GM18907 (cell line): ENCODE measurements at regions not wholly inside any gene's neighbourhood (a gene's known extent, or its start where the extent isn't known, plus 50 kb on each side); places are given as distances from the start of the nearest gene placed in this dataset.
"Not testable (repeated sequence)": the region's sequence is repeated elsewhere in the genome, so short reads cannot be mapped to it uniquely, and the experiment has no call there.

Experiments used
- ATAC-seq: cut with Tn5 transposase; IDR thresholded peaks from one replicate; pipeline ENCODE4 v1.9.1; 2021; ENCODE audit warnings: mild to moderate bottlenecking, moderate library complexity; ENCODE audit not compliant: unreplicated experiment

GRCh38 chr6:67922588-67922987 is 712.5 kb upstream of the ADGRB3 start:
- not testable (repeated sequence) for ATAC-seq

- not testable (repeated sequence) for ATAC-seq
Observed at GRCh38 chr6:67920040-67920439, 715.0 kb upstream of the ADGRB3 start.

DNA sequence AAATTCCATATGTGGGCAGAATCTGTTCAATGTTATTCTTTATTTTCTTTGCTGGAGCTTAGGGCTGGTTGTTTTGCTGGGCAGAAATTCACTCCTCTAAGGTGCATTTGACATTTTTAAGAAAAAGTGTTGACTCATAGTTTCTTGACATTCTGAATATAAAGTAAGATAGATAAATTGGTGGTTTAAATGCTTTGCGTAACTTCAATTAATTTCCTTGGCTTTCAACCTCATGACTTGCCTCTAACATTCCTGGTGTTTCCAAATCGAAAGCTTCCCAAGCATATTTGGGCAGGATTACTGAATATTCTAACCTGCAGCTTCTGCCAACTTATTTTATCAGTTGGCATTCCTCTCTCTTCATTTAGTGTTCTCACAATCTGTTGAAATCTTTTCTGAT is 718.7 kb upstream of the ADGRB3 start:
- ATAC-seq = no peak

DNA sequence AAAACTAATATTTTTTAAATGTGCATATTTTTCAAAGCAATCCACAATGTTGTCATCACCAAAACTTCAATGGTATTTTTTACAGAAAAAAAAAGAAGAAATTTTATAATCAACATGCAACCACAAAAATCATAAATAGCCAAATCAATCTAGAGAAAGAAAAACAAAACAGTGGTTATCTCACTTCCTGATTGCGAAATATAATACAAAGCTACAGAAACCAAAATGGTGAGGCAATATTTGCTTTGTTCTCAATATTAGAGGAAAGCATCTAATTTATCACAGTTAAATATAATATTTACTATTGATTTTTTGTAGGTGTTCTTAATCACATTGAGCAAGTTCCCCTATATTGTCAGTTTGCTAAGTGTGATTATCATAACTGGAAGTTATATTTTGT is 720.7 kb upstream of the ADGRB3 start:
- no peak for ATAC-seq

- ATAC-seq = no peak
Observed at GRCh38 chr6:67909354-67909753, 725.7 kb upstream of the ADGRB3 start.

DNA sequence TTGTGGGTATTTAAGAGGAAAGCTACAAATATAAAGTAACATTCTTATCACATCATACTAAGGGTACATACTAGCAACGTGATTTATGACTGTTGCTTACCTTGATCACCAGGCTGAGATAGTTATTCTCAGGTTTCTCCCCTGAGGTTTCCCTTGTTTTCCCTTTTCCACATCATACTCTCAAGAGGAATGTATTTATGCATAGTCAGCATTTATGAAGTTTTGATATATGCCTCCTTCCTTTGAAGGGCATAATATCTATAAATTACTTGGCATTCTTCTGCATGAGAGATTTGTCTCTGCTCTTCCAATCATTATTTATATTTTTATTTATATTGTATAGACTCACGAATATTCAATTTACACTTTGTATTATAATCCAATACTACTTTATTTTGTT is 726.7 kb upstream of the ADGRB3 start:
- no peak for ATAC-seq

- not testable (repeated sequence) for ATAC-seq
Observed at GRCh38 chr6:67904735-67905134, 730.3 kb upstream of the ADGRB3 start.

DNA sequence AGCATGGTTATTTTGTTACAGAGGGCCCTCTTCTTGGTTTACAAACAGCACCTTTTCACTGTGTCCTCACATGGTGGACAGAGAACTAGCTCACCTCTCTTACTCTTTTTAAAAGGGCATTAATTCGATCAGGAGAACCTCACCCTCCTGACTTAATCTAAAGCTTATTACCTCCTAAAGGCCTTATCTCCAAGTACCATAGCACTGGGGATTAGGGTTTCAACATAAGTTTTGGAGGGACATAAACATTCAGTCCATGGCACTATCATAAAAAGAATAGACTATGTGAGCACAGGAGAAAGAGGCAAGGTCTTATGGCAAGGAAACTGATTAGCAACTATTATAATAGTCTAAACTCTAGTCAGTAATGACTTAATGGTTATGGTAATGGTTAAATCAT is 736.2 kb upstream of the ADGRB3 start:
- ATAC-seq = no peak

- ATAC-seq = no peak
Observed at GRCh38 chr6:67897998-67898607, 737.0 kb upstream of the ADGRB3 start.

DNA sequence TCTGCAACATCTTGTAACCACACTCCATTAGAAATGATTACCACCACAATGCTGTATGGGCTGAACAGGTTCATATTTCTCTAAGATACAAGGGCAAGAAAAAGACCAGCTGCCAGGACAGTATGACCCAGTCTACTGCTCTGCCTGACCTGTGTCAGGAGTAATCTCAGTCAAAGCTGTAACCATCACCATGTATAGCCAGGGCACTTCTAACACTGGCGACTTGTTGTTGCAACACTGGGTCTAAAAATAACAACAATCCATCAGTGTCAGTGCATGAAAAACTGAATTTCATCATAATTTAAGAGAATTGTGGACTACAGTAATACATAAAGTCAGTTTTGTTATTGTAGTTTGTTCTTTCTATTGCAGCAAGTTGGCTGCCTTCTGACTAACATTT is 738.6 kb upstream of the ADGRB3 start:
- ATAC-seq = no peak

GRCh38 chr6:67889682-67889995 is 745.4 kb upstream of the ADGRB3 start:
- no peak for ATAC-seq

DNA sequence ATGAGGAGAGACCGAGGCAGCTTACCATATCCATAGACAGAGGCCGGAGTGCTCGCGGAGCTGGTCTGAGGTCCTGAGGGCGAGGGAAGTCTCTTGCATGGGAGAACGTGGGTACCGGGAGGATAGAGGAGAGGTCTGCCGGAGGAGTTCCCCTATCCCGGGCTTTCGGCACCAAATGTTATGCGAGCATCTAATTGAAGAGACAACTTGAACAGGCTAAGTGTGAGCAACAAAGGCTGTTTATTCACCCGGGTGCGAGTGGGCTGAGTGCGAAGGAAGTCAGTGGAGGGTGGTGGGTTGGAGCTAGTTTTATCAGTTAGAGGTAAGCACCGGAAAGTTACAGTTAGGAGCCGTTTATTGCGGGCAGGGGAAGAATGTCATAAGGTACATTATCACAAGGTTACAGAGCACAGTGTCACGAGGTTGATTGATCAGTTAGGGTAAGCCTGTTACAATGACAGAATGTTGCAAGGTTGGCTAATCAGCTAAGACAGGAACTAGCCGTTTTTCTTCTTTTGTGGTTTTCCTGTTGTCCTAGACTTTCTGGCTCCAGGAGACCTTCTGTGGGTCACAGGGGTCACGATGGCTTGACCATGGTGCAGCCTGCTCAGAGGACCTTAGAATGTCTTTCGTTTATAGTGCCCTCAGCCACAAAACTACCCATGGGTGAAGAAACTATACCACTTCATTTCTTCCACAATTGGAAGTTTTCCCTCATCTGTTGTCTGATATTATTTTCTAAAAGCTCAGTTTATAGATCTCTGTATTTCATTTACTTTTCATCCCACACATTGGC is 746.0 kb upstream of the ADGRB3 start:
- ATAC-seq = no peak

DNA sequence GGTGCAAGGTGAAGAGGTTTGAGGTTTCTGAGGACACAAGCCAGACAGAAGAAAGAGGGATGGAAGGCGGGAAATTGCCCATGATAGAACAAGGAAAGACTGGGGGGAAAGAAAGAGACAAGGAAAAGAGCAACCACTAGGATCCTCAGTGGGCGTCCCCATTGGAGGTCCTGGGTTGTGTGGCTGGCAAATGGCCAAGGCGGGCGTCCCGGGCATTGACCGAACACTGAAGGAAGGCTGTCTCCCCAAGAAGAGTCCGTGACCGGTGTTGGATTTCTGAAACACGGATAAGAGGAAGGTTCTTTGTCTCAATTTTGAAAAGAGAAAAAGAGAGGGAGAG is 746.6 kb upstream of the ADGRB3 start:
- no peak for ATAC-seq

GRCh38 chr6:67887747-67888545 is 747.1 kb upstream of the ADGRB3 start:
- no peak for ATAC-seq

DNA sequence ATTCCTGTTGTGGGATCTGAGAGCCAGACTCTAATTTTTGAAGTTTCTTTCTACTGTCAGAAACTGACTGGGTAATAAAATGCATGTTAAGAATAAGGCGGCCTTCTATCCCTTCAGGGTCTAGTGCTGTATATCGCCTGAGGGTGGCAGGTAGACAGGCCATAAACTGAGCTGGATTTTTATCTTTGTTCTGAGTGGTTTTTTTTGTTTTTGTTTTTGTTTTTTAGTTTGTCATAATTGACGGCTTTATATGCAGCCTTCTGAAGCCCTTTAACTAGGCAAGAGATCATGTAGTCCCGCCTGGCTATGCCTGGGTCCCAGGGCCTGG is 747.7 kb upstream of the ADGRB3 start:
- no peak for ATAC-seq

DNA sequence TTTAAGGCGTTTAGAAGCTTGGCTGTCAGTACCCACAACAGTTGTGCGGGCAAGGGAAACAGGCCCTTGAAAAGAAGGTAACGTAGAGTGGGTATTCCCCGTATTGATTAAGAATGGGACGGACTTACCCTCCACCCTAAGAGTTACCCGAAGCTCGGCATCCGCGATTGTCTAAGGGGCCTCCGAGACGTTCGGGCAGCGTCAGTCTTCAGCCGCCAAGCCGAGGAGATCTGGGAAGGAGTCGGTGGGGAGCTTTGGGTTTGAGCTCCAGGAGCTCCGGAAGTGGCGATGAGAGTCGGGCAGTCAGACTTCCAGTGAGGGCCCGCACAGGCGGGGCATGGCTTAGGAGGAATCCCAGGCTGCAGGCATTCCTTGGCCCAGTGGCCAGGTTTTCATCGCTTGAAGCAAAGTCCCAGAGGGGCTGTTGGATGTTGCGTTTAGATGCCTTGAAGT is 748.2 kb upstream of the ADGRB3 start:
- ATAC-seq = no peak

DNA sequence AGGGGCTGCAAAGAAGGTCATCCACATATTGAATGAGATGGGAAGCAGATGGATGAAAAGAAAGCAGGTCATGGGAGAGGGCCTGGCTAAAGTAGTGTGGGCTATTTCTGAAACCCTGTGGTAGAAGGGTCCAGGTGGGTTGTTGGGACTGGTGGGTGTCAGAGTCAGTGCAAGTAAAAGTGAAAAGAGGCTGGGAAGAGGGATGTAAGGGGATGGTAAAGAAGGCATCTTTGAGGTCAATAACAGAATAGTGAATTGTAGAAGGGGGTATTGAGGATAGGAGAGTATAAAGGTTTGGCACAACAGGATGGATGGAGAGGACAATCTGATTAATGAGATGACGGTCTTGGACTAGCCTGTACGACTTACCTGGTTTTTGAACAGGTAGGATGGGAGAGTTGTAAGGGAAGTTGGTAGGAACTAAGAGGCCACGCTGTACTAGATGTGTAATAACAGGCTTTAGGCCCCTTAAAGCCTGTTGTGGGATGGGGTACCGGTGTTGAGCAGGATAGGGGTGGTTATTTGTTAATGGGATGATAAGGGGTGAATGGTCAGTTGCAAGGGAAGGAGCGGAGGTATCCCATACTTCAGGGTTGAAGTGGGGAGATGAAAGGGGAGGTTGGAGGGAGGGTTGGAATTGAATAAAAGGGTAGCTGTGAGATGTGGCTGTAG is 748.9 kb upstream of the ADGRB3 start:
- ATAC-seq = no peak

GRCh38 chr6:67885081-67886033 is 749.7 kb upstream of the ADGRB3 start:
- no peak for ATAC-seq

- no peak for ATAC-seq
Observed at GRCh38 chr6:67884442-67884841, 750.6 kb upstream of the ADGRB3 start.
